HEK293T (cell line): ENCODE measurements at regions not wholly inside any gene's neighbourhood (a gene's known extent, or its start where the extent isn't known, plus 50 kb on each side); places are given as distances from the start of the nearest gene placed in this dataset.

Source experiments
- BHLHE40 ChIP-seq: fragments of 450-650 bp; IDR thresholded peaks from 2 replicates; pipeline ENCODE4 v1.6.1; 2016; ENCODE audit warnings: mild to moderate bottlenecking, moderate library complexity, borderline replicate concordance
- HDGF ChIP-seq: fragments of 450-650 bp; IDR thresholded peaks from 2 replicates; pipeline ENCODE4 v1.6.1; 2017; ENCODE audit warnings: antibody characterized with exemption, borderline replicate concordance
- NFRKB ChIP-seq: fragments of 450-650 bp; IDR thresholded peaks from 2 replicates; pipeline ENCODE4 v1.6.1; 2016; ENCODE audit warnings: mild to moderate bottlenecking, moderate library complexity
- SP1 ChIP-seq: fragments of 450-650 bp; IDR thresholded peaks from 2 replicates; pipeline ENCODE4 v1.6.1; 2017
- SUZ12 ChIP-seq: fragments of 450-650 bp; IDR thresholded peaks from 2 replicates; pipeline ENCODE4 v1.6.1; 2016; ENCODE audit warnings: mild to moderate bottlenecking

- TF ChIP-seq HDGF, result no peak
- TF ChIP-seq NFRKB, result no peak
- TF ChIP-seq BHLHE40, result no peak
- TF ChIP-seq SP1, result no peak
- TF ChIP-seq SUZ12, result no peak
Measured at GRCh38 chr6:55667341-55667740, 88.3 kb upstream of the HMGCLL1 start.
